HepG2 (cell line): ENCODE measurements at regions not wholly inside any gene's neighbourhood (a gene's known extent, or its start where the extent isn't known, plus 50 kb on each side); places are given as distances from the start of the nearest gene placed in this dataset.

Experiments
- ATAC-seq: fragments of 200-7000 bp; cut with Tn5 transposase; 3 replicates; pipeline ENCODE4 v1.9.1; 2020; ENCODE audit warnings: mild to moderate bottlenecking, moderate library complexity
- BruUV-seq: library from RNA; stranded (reverse); fragments of 400-500 nt; replicated peaks from 2 replicates; lab custom pipeline; 2021; lab: Mats Ljungman, UMichigan
- CTCF ChIA-PET: fragments of 300-600 bp; formaldehyde crosslinking; extraction: SDS; loops from one replicate; lab custom pipeline; 2021; ENCODE audit warnings: low total read pairs, inconsistent platforms, low intra/inter-chr PET ratio; lab: Yijun Ruan, JAX
- POLR2A ChIA-PET: fragments of 350-600 bp; sonication (Branson Sonifier 250); formaldehyde crosslinking; loops from one replicate; lab custom pipeline; 2020; ENCODE audit warnings: antibody characterized with exemption, inconsistent platforms; lab: Yijun Ruan, JAX
- DNase-seq: peaks from one replicate; pipeline ENCODE4 v3.0.0-alpha.2; 2015; ENCODE audit warnings: low spot score
- FAIRE-seq: peaks from 3 replicates; lab custom pipeline; 2011; peaks lifted over from hg19 to GRCh38; lab: Jason Lieb, UNC
- H2AFZ ChIP-seq: one replicate; pipeline ENCODE4 v1.6.1; 2011; ENCODE audit warnings: low read length, inconsistent platforms
- H3K27ac ChIP-seq: fragments of 300-600 bp; 3 replicates; pipeline ENCODE4 v1.8.0; 2011; ENCODE audit warnings: mixed run types, mild to moderate bottlenecking, mixed read lengths, low read length, inconsistent platforms; ENCODE audit not compliant: insufficient read depth; ENCODE audit errors: extremely low read length
- H3K27me3 ChIP-seq, 2 experiments: fragments of 200-600 bp in 1 of 2; 2 replicates in 1 of 2; 3 replicates in 1 of 2; pipeline versions ENCODE4 v1.6.0 to v1.8.0; 2011; ENCODE audit warnings: low read length in 2 of 2, mild to moderate bottlenecking in 2 of 2, moderate library complexity in 2 of 2, inconsistent platforms in 1 of 2; ENCODE audit not compliant: insufficient read depth in 2 of 2, control insufficient read depth in 1 of 2
- H3K36me3 ChIP-seq, 2 experiments: fragments of 200-600 bp in 1 of 2; replicated peaks in 1 of 2; 2 replicates in 1 of 2; 3 replicates in 1 of 2; pipeline versions ENCODE4 v1.5.1 to v1.8.0; 2011; ENCODE audit warnings: low read length in 2 of 2, inconsistent platforms in 1 of 2; ENCODE audit not compliant: insufficient read depth in 2 of 2, control insufficient read depth in 1 of 2
- H3K4me1 ChIP-seq: 2 replicates; pipeline ENCODE4 v1.5.1; 2012; ENCODE audit warnings: low read length, inconsistent platforms; ENCODE audit not compliant: insufficient read depth
- H3K4me2 ChIP-seq: 2 replicates; pipeline ENCODE4 v1.6.0; 2011; ENCODE audit warnings: low read depth, low read length, inconsistent platforms
- H3K4me3 ChIP-seq, 3 experiments: fragments of 200-600 bp in 1 of 3; sonication (generic), shearing (Covaris generic) in 1 of 3; replicated peaks in 1 of 3; 2 replicates each; pipeline ENCODE4 v1.5.1; 2011 to 2016; ENCODE audit warnings: low read length in 3 of 3, inconsistent platforms in 2 of 3, low read depth in 2 of 3, mild to moderate bottlenecking in 2 of 3, control low read depth in 1 of 3, mixed read lengths in 1 of 3; ENCODE audit not compliant: insufficient read depth in 1 of 3
- H3K79me2 ChIP-seq: one replicate; pipeline ENCODE4 v1.6.1; 2011; ENCODE audit warnings: low read length, inconsistent platforms; ENCODE audit not compliant: insufficient read depth
- H3K9ac ChIP-seq: 2 replicates; pipeline ENCODE4 v1.6.0; 2011; ENCODE audit warnings: mild to moderate bottlenecking, low read depth, low read length, inconsistent platforms; ENCODE audit not compliant: insufficient read depth
- H3K9me3 ChIP-seq: 2 replicates; pipeline ENCODE4 v1.5.1; 2012; ENCODE audit warnings: mild to moderate bottlenecking, low read length
- H4K20me1 ChIP-seq: 2 replicates; pipeline ENCODE4 v1.6.0; 2011; ENCODE audit warnings: inconsistent platforms, mild to moderate bottlenecking, low read length, moderate library complexity; ENCODE audit not compliant: insufficient read depth
- AHR ChIP-seq: IDR thresholded peaks from 2 replicates; pipeline ENCODE4 v1.6.1; 2018; ENCODE audit warnings: missing genetic modification reagents, missing compliant biosample characterization
- DR1 ChIP-seq: sonication (generic); formaldehyde crosslinking; IDR thresholded peaks from 2 replicates; pipeline ENCODE4 v1.8.0; 2021; ENCODE audit warnings: mild to moderate bottlenecking, missing genetic modification reagents, inconsistent platforms
- EEA1 ChIP-seq: sonication (generic); formaldehyde crosslinking; IDR thresholded peaks from 2 replicates; pipeline ENCODE4 v1.5.1; 2020; ENCODE audit warnings: mild to moderate bottlenecking, missing genetic modification reagents, borderline replicate concordance
- NFE2 ChIP-seq: sonication (generic); formaldehyde crosslinking; IDR thresholded peaks from 2 replicates; pipeline ENCODE4 v1.4.0; 2020; ENCODE audit warnings: missing genetic modification reagents
- NFYC ChIP-seq: IDR thresholded peaks from 2 replicates; pipeline ENCODE4 v1.6.1; 2016; ENCODE audit warnings: missing genetic modification reagents, missing compliant biosample characterization
- RXRB ChIP-seq: IDR thresholded peaks from 2 replicates; pipeline ENCODE4 v1.6.1; 2016; ENCODE audit warnings: borderline replicate concordance, missing genetic modification reagents, missing compliant biosample characterization
- STAT5B ChIP-seq: sonication (generic); formaldehyde crosslinking; IDR thresholded peaks from 2 replicates; pipeline ENCODE4 v1.4.0; 2020; ENCODE audit warnings: missing genetic modification reagents
- ZNF253 ChIP-seq: sonication (generic); formaldehyde crosslinking; IDR thresholded peaks from 2 replicates; pipeline ENCODE4 v1.8.0; 2022; ENCODE audit warnings: mild to moderate bottlenecking, missing genetic modification reagents, borderline replicate concordance
- ZNF264 ChIP-seq: sonication (generic); formaldehyde crosslinking; IDR thresholded peaks from 2 replicates; pipeline ENCODE4 v1.4.0; 2020; ENCODE audit warnings: missing genetic modification reagents
- WGBS: methylation state at CpG from one replicate; pipeline ENCODE4 v1.1.6; 2017; ENCODE audit warnings: low lambda C conversion rate; 5-methylcytosine and 5-hydroxymethylcytosine counted together
- in situ Hi-C: cut with HindIII; loops from 2 replicates; pipeline ENCODE4 v1.10.0; 2017; ENCODE audit warnings: low pct_unique_long_range_greater_than_20kb; ENCODE audit not compliant: extremely low pct_ligation_motif_present
- intact Hi-C: fragments of 100-400 bp; cut with micrococcal nuclease; formaldehyde crosslinking; loops from one replicate; pipeline ENCODE4 v1.10.0; 2022; ENCODE audit not compliant: unreplicated experiment

GRCh38 chr20:39899881-39900280 lies 789.2 kb downstream of the MAFB start:
- Histone ChIP-seq H2AFZ (no peak overlapping the region), H3K9me3 (peaks cover 92% of the 10 kb centered on the region), H4K20me1 (no peaks in the 10 kb centered on the region), H3K4me3 (no peak overlapping the region), H3K4me1 (no peaks in the 10 kb centered on the region), H3K27me3 (no peaks in the 10 kb centered on the region), H3K27ac (no peak overlapping the region), H3K4me2 (no peak overlapping the region), H3K9ac (no peak overlapping the region), H3K36me3 (no peaks in the 10 kb centered on the region), H3K79me2 (no peaks in the 10 kb centered on the region)
- no peak for FAIRE-seq
- ATAC-seq: no peak
- ChIA-PET POLR2A (no interaction called here), CTCF (no interaction called here)
- in situ Hi-C loops (no loop called here), intact Hi-C loops (no loop called here)
- no peak for TF ChIP-seq NFE2
- DNase-seq: no peak
- WGBS: 0% methylated on average over 1 of the region's 1 CpG
- BruUV-seq: no TSS peak

GRCh38 chr20:39898467-39898852 lies 790.6 kb downstream of the MAFB start:
- Histone ChIP-seq H3K4me2 (no peak overlapping the region), H3K79me2 (no peaks in the 10 kb centered on the region), H3K4me3 (no peak overlapping the region), H3K27me3 (no peaks in the 10 kb centered on the region), H3K4me1 (no peaks in the 10 kb centered on the region), H4K20me1 (no peaks in the 10 kb centered on the region), H3K9me3 (peaks cover 92% of the 10 kb centered on the region), H2AFZ (no peak overlapping the region), H3K9ac (no peak overlapping the region), H3K36me3 (no peaks in the 10 kb centered on the region), H3K27ac (no peak overlapping the region)
- CTCF ChIA-PET: no interaction called here
- DNase-seq (no peak), ATAC-seq (no peak), FAIRE-seq (no peak)
- POLR2A ChIA-PET: no interaction called here
- in situ Hi-C loops: no loop called here
- no TSS peak for BruUV-seq
- TF ChIP-seq STAT5B (no peak), EEA1 (CRISPR knock-in tag) (no peak), RXRB (no peak), AHR (CRISPR knock-in tag) (no peak), ZNF264 (CRISPR knock-in tag) (no peak), ZNF253 (CRISPR knock-in tag) (no peak), NFYC (CRISPR knock-in tag) (no peak), DR1 (CRISPR knock-in tag) (no peak)
- 3% methylated on average over 2 of the region's 2 CpGs for WGBS
- intact Hi-C loops: no loop called here
